Midbrain (tissue), 1 donor: ENCODE measurements at regions not wholly inside any gene's neighbourhood (a gene's known extent, or its start where the extent isn't known, plus 50 kb on each side); places are given as distances from the start of the nearest gene placed in this dataset.

ENCODE experiments used
- DNase-seq: peaks from one replicate; lab custom pipeline; 2025; lab: John Stamatoyannopoulos, UW

- no peak for DNase-seq
Measured at GRCh38 chr5:68534956-68535520, 319.5 kb downstream of the PIK3R1 start.

GRCh38 chr5:68538814-68539420 is 323.4 kb downstream of the PIK3R1 start:
- DNase-seq, result no peak

GRCh38 chr5:68540798-68541590 is 325.4 kb downstream of the PIK3R1 start:
- DNase-seq, result no peak

GRCh38 chr5:68542207-68542606 is 326.7 kb downstream of the PIK3R1 start:
- DNase-seq, result no peak

GRCh38 chr5:68543212-68543611 is 327.7 kb downstream of the PIK3R1 start:
- peak; percentile 1 for DNase-seq

GRCh38 chr5:68544091-68544647 is 328.6 kb downstream of the PIK3R1 start:
- no peak for DNase-seq

DNA sequence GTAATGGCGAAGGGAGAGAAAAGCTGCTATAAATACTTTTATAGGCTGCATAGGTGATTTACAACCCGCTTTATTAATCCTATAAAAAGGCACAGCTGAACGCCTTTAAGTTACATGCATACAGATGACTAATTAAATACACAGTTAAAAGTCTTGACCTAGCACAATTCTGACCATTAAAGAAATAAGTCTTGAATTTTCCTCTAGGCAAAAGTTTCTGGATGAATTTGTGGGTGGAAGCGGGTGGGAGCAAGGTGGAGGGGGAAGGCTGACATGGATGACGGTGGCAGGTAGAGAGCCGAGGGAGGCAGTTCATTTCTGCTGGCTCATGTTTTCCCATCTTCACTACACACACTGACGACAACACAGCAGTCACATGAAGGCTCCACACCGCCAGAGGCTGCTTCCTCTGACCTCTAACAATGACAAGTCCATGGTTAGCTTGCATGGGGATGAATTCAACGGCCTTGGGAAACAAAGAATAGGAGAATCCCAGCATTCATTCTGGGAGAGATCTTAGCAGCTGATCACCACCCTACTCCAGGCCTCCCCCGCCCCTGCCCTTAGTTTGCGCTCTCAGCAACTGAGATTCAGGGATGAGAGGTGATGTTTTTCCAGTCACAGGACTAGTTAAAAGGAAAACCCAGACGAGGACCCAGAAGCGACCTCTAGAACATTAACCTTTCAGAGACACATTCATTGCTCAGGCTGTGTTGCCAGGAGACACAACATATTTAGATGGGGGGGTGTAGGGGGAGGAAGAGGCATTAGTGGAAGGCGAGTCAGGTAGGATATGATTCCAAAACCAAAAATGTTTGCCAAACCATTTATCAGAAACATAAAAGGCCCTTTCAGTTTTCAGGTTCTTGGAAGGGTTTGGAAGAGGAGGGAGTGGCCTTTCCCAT is 329.3 kb downstream of the PIK3R1 start:
- no peak for DNase-seq

GRCh38 chr5:68545636-68546295 is 330.2 kb downstream of the PIK3R1 start:
- DNase-seq, result no peak

GRCh38 chr5:68547056-68547455 is 331.5 kb downstream of the PIK3R1 start:
- DNase-seq, result no peak

DNA sequence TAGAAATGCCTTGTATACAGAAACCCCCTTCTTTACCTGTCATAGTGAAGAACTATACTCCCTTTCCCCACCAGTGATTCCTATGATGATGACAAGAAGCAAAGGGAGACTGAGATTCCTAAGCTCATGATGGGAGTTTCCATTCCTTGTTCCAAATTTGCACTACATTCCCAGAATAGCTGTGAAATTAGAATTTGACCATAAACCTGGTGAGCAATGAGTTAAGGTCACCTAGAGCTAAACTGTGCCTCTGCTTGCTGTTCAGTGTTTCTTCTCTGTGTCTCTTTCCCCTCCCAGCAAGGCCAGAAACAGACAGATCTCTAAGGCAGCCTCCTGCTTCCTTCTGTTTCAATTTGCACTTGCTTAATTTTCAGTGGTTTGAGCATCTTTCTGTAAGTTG is 332.1 kb downstream of the PIK3R1 start:
- DNase-seq, result no peak

- DNase-seq, result no peak
Measured at GRCh38 chr5:68548959-68549676, 333.6 kb downstream of the PIK3R1 start.

DNA sequence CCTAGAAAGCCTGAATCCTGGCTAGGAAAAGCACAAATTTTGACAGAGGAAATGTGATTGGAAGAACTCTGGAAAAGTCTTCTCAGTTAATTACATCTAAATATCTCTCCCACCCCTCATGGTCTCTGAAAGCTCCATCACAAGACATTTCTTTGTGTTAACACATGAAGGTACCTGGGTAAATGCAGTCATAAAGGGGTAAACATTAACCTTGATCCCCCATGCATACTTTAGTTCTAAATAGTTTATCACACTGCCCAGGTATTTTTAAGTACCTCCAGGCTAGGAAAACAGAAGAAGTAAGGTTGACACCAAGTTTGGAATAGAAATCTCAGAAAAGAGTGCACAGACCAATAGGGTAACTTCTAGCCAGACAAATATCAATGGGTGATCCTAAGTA is 334.5 kb downstream of the PIK3R1 start:
- DNase-seq, result no peak

- no peak for DNase-seq
Measured at GRCh38 chr5:68551436-68551835, 335.9 kb downstream of the PIK3R1 start.

GRCh38 chr5:68554571-68555279 is 339.2 kb downstream of the PIK3R1 start:
- DNase-seq, result no peak

GRCh38 chr5:68555907-68556681 is 340.5 kb downstream of the PIK3R1 start:
- no peak for DNase-seq

- DNase-seq, result no peak
Measured at GRCh38 chr5:68557162-68557936, 341.8 kb downstream of the PIK3R1 start.

DNA sequence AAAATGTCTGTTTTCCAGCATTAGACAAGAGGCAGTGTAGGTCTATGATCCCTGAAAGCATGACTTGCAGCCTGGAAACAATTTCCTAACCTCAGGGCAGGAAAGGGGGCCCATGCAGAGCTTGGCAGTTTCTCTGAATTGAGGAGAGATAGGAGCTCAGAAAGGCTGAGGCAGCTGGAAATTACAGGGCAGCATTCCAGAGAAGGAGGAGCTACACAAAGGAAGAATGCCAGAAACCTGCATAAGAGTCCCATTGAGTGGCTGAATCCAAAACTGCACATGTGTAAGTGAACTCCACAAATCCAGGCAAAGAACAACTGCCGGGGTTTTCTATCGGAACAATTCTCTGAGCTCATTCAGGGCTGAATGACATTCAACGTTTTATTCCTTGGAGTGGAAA is 346.8 kb downstream of the PIK3R1 start:
- peak; percentile 78 for DNase-seq

DNA sequence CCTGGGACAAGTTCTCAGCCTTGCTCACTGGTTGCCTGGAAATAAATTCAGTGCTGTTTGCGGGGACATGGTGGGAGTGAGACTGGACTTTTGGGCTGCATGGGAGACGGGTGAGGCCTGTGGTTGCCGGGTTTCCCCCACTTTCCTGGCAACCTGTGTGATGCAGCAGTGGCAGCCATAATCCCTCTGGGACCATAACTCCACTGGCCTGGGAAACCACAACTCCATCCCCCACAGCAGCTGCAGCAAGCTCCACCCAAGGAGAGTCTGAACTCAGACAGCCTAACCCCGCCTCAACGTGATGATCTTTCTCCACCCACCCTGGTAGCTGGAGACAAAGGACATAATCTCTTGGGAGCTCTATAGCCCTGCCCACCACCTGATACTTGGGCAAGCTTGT is 349.9 kb downstream of the PIK3R1 start:
- no peak for DNase-seq

GRCh38 chr5:68576805-68577204 is 361.2 kb downstream of the PIK3R1 start:
- no peak for DNase-seq
